HG03025 (cell line): ENCODE measurements at regions not wholly inside any gene's neighbourhood (a gene's known extent, or its start where the extent isn't known, plus 50 kb on each side); places are given as distances from the start of the nearest gene placed in this dataset.

ENCODE experiments used
- ATAC-seq: cut with Tn5 transposase; IDR thresholded peaks from one replicate; pipeline ENCODE4 v1.9.1; 2021; ENCODE audit warnings: mild to moderate bottlenecking, moderate library complexity; ENCODE audit not compliant: unreplicated experiment, low FRiP score

- ATAC-seq = no peak
Measured at GRCh38 chr11:42145311-42145710, 685.9 kb upstream of the LRRC4C start.

GRCh38 chr11:42161886-42162285, 702.4 kb upstream of the LRRC4C start:
- ATAC-seq = no peak

DNA sequence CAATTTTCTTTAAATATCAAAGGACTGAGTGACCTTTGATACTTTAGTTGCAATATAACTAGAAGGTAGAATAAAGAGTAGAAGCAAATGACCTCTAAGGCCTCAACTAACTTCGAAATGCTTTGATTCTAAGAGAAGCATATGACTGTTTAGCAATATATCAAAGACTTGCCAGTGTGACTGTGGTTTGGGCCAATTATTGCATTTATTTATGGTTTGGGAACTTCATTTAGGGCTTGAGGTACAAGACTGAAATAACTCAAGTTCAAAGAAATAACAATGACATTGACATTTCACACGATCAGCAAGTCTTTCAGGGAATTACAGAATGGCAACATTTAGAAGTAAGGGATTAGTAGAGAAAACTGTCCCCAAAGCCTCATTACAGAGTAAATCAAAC, 709.7 kb upstream of the LRRC4C start:
- ATAC-seq = no peak

GRCh38 chr11:42170601-42171000, 711.1 kb upstream of the LRRC4C start:
- no peak for ATAC-seq

GRCh38 chr11:42171046-42171445, 711.6 kb upstream of the LRRC4C start:
- no peak for ATAC-seq

- ATAC-seq = no peak
Measured at GRCh38 chr11:42172441-42172840, 713.0 kb upstream of the LRRC4C start.

- ATAC-seq = no peak
Measured at GRCh38 chr11:42175203-42175602, 715.8 kb upstream of the LRRC4C start.

DNA sequence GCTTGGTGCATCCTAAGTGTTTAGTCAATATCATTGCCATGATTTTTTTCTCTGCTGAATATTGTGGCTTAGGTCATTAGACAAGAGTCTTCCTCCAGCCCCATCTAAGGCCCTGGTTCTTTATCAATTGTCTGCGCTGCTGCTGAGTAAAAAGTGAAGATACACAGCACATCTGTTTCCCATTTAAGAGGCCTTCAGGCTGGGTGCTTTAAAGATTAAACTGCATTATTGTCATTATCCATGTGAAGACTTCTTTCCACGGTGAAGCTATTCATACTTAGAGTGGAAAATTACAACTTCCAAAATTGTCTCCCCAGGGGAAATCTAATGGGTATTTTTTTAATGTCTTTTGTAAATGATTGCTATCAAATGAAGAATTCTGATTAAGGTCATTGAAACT, 719.8 kb upstream of the LRRC4C start:
- ATAC-seq = no peak

DNA sequence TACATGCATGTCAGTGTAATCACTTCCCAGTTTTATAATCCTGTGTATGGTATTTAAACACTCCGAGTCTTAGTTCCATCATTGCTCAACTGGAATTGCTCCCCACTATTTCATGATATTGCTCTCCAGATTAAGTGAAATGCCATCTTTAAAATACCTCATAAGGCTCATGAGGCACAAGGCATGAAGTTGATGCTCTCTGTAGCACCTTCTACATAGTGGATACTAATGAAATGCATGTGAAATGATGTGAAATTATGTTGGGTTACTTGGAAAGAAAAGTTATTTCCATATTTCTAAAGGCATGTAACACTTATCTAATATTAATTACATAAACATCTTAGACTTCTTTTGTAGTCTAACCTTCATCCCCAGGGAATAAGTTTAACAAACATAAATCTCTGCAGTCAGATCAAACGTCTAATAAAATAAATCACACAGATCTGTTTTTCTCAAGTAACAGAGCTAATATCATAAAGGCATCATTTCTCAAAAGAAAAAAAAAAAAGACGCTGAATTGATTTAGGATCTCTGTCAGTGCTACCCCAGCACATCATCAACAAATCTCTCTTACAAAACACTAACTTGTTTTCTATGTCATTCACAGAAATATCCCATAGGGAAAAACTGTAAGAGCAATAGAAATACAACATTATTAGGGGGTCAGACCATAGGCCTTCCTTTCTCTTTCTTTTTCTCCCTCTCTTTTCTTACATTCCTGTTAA, 736.0 kb upstream of the LRRC4C start:
- ATAC-seq = no peak

- no peak for ATAC-seq
Measured at GRCh38 chr11:42200311-42200710, 740.9 kb upstream of the LRRC4C start.

DNA sequence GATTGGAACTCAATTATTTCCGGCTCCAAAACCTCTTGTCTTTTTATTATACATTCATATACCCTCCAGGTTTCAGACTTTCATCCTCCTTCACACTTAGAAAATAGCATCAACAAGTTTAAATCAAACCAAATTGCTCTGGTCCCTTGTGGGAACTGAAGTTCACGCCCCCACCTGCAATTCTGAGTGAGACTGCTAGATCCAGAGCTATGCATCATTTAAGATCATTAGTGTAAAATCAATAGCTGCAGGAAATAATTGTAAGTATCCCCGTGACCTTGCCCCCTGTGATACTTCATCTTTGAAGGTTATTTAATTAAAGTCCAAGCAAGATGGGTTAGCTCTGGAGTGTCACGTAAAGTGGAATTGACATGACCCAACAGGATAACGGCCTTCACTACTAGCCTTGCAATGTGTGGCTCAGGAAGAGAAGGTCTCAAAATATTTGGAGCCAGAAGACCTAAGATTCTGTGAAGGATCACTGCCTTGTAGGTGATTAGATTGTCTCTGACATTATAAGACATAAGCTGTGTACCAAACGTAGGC, 742.2 kb upstream of the LRRC4C start:
- no peak for ATAC-seq

GRCh38 chr11:42205518-42205917, 746.1 kb upstream of the LRRC4C start:
- ATAC-seq = no peak

DNA sequence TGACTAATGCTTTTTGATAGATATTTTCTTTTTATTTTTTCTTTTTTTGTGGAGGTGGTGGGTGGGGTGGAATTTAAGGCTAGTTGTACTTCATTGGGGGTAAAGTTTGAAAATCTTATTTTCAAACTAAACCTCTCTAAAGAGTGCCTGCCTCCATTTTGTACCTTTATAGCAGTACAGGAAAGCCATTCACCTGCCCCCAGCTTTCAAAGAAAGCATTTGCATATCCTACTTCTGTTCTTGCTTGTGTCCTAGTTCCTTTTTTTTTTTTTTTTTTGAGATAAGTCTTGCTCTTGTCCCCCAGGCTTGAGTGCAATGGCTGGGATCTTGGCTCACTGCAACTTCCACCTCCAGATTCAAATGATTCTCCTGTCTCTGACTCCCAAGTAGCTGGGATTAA, 766.2 kb upstream of the LRRC4C start:
- no peak for ATAC-seq

GRCh38 chr11:42232673-42233072, 773.2 kb upstream of the LRRC4C start:
- no peak for ATAC-seq

DNA sequence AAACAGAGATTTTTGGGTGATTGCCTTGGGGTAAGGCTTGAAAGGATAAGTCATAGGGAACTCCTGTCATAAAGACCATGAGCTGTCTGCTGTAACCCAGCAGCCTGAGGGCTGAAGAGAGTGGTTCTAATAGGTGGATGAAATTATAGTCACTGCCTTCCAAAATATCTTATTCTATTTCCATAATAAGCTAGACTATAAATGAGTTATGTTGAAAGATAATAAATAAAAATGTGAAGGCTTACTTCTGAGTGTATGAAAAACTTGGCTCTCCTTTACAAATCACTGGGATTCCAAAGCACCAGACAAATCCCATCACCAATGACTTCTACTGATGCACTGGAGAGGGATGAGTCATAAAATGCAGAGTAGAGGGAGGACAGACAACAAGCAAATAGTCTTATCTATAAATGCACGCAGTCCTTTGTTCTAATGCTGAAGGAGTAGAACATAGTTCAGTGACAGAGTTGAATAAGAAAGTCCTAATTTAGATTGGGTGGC, 775.0 kb upstream of the LRRC4C start:
- no peak for ATAC-seq

DNA sequence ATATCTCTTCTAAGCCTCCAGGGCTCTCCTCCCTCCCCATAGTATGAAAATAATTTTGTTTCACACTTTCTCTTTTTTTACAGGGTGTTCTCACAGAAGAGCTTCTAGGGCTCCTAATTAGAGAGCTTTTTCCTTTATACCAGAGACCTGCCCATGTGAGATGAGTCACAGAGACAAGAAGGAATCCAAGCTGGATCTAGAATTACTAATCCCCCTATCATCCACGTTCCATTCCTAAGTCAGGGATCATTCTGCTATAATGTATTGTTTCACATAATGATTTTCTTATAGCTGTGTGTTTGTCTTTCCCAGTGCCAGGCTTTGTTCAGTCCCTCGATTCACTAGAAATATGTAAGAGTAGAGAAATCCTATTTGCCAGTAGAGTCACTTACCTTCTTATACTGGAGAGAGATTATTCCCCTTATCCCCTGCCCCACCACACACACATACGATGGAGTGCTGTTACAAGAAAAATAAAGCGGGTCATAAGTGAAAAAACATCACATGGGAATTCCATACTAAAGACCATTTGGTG, 778.3 kb upstream of the LRRC4C start:
- no peak for ATAC-seq

DNA sequence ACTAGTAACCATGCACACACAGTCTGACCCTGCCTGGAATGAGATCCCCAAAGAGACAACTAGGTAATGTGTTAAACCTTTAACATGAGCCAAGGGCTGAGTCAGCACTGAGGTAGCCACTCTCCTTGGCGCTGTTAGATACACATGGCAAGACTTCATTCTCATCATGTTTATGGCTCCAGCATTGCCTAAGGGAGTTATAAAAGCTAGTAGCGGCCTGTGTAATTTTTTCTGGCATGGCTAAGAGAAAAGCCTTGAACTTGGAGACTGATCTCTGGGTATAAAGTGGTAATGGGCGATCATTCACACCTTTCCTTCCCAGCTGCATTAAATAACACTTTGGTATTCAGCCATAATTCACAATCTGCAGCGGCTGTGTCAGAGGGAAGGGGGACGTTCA, 779.7 kb upstream of the LRRC4C start:
- no peak for ATAC-seq

- no peak for ATAC-seq
Measured at GRCh38 chr11:42243385-42243784, 783.9 kb upstream of the LRRC4C start.

DNA sequence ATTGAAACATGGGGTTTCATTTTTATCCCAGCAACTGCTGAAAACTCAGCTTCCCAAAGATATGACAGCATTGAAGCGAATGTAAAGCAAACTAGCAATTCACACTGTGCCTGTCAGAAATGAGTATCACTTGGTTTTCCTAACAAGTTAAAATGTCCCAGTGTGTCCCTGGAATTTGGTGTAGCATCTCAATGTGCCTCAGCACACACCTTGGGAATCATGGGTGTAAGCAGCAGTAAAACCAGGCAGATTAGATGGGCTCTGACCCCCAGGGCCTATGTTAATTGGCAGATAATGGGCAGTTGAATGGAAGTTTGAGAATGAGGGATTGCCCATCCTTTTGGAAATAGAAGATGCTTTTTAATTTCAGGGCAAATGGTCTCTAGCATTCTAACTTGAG, 784.9 kb upstream of the LRRC4C start:
- ATAC-seq = no peak

DNA sequence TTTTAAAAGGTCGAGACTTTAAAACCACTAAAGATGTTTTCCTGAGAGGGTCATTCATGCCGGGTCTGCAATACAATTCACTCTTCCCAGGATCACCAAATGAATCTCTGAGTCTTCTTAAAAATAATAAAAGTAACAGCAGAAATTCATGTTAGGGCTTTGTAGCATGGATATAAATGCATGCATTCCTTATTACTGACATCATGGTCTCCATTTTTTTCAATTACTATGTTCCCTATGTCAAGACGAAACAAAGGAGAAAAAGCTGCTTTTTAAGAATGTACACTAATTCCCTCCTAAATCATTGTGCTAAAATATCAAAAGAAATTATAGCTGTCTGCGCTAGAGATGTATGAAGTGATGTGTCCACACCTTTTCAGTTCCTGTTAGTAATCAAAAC, 789.9 kb upstream of the LRRC4C start:
- ATAC-seq = no peak

- no peak for ATAC-seq
Measured at GRCh38 chr11:42249956-42250355, 790.5 kb upstream of the LRRC4C start.

GRCh38 chr11:42251984-42252383, 792.5 kb upstream of the LRRC4C start:
- ATAC-seq = no peak
